T-helper 17 cell (primary cell): ENCODE measurements at regions not wholly inside any gene's neighbourhood (a gene's known extent, or its start where the extent isn't known, plus 50 kb on each side); places are given as distances from the start of the nearest gene placed in this dataset.

Experiments used
- ATAC-seq: fragments of 150-1000 bp; cut with Tn5 transposase; 2 replicates; pipeline ENCODE4 v1.10.0; 2021; ENCODE audit warnings: mild to moderate bottlenecking, moderate library complexity
- DNase-seq, 3 donors: peaks; one replicate each; pipeline versions ENCODE4 v3.0.0 to v3.0.0-alpha.2; 2020 to 2021
- H3K9me3 ChIP-seq: one replicate; pipeline ENCODE4 v1.7.0; 2013; ENCODE audit warnings: low read length, mild to moderate bottlenecking; ENCODE audit not compliant: control insufficient read depth, poor library complexity, severe bottlenecking
- H3K27ac Mint-ChIP-seq: one replicate; pipeline ENCODE4 v1.8.0; 2022; ENCODE audit warnings: mild to moderate bottlenecking, moderate library complexity, mixed read lengths
- H3K27me3 Mint-ChIP-seq: one replicate; pipeline ENCODE4 v1.8.0; 2022; ENCODE audit warnings: mixed read lengths
- H3K36me3 Mint-ChIP-seq: one replicate; pipeline ENCODE4 v1.8.0; 2022; ENCODE audit warnings: low read depth, mixed read lengths
- H3K4me1 Mint-ChIP-seq: one replicate; pipeline ENCODE4 v1.8.0; 2022; ENCODE audit warnings: mild to moderate bottlenecking, mixed read lengths
- H3K4me3 Mint-ChIP-seq: one replicate; pipeline ENCODE4 v1.8.0; 2022; ENCODE audit warnings: mild to moderate bottlenecking, moderate library complexity, mixed read lengths

GRCh38 chr14:54316652-54317051, 80.2 kb upstream of the CDKN3 start:
- H3K36me3 Mint-ChIP-seq = no peaks in the 10 kb centered on the region

GRCh38 chr14:54317391-54317790, 79.4 kb upstream of the CDKN3 start:
- no peaks in the 10 kb centered on the region for H3K4me1 Mint-ChIP-seq
- H3K36me3 Mint-ChIP-seq = no peaks in the 10 kb centered on the region

More at GRCh38 chr14:54316652-54317051, 80.2 kb upstream of the CDKN3 start:
- H3K27me3 Mint-ChIP-seq = peaks cover 63% of the 10 kb centered on the region
- DNase-seq (no peak), ATAC-seq (no peak)
- H3K9me3 ChIP-seq = no peaks in the 10 kb centered on the region
- no peak overlapping the region for H3K4me3 Mint-ChIP-seq
- no peak overlapping the region for H3K27ac Mint-ChIP-seq
- H3K4me1 Mint-ChIP-seq = no peaks in the 10 kb centered on the region

GRCh38 chr14:54322246-54322645, 74.6 kb upstream of the CDKN3 start:
- Mint-ChIP-seq H3K27me3 (peaks cover 58% of the 10 kb centered on the region), H3K36me3 (no peaks in the 10 kb centered on the region), H3K27ac (no peak overlapping the region), H3K4me1 (no peaks in the 10 kb centered on the region), H3K4me3 (no peak overlapping the region)
- no peak for ATAC-seq
- DNase-seq = no peak
- no peaks in the 10 kb centered on the region for H3K9me3 ChIP-seq

More at GRCh38 chr14:54317391-54317790, 79.4 kb upstream of the CDKN3 start:
- peaks cover 64% of the 10 kb centered on the region for H3K27me3 Mint-ChIP-seq
- no peak for DNase-seq
- H3K27ac Mint-ChIP-seq = no peak overlapping the region
- H3K9me3 ChIP-seq = no peaks in the 10 kb centered on the region
- no peak overlapping the region for H3K4me3 Mint-ChIP-seq
- ATAC-seq = no peak

GRCh38 chr14:54322701-54323337, 74.0 kb upstream of the CDKN3 start:
- Mint-ChIP-seq H3K4me1 (no peaks in the 10 kb centered on the region), H3K4me3 (no peak overlapping the region), H3K27me3 (peaks cover 64% of the 10 kb centered on the region), H3K27ac (no peak overlapping the region), H3K36me3 (no peaks in the 10 kb centered on the region)
- H3K9me3 ChIP-seq = no peaks in the 10 kb centered on the region
- ATAC-seq (no peak), DNase-seq (no peak)

- Mint-ChIP-seq H3K4me3 (no peak overlapping the region), H3K27ac (no peak overlapping the region), H3K4me1 (peaks cover 4% of the 10 kb centered on the region), H3K36me3 (no peaks in the 10 kb centered on the region), H3K27me3 (peaks cover 70% of the 10 kb centered on the region)
- ATAC-seq (no peak), DNase-seq (no peak)
- no peaks in the 10 kb centered on the region for H3K9me3 ChIP-seq
Observed at GRCh38 chr14:54325766-54326165, 71.0 kb upstream of the CDKN3 start.

GRCh38 chr14:54329082-54329695, 67.6 kb upstream of the CDKN3 start:
- Mint-ChIP-seq H3K27me3 (peaks cover 76% of the 10 kb centered on the region), H3K27ac (no peak overlapping the region), H3K4me1 (peaks cover 6% of the 10 kb centered on the region), H3K4me3 (no peak overlapping the region), H3K36me3 (no peaks in the 10 kb centered on the region)
- no peak for DNase-seq
- no peaks in the 10 kb centered on the region for H3K9me3 ChIP-seq
- ATAC-seq = no peak

GRCh38 chr14:54330876-54331275, 65.9 kb upstream of the CDKN3 start:
- H3K27me3 Mint-ChIP-seq = peaks cover 74% of the 10 kb centered on the region
- ATAC-seq (no peak), DNase-seq (no peak)
- H3K9me3 ChIP-seq = no peaks in the 10 kb centered on the region
- no peaks in the 10 kb centered on the region for H3K36me3 Mint-ChIP-seq
- H3K4me3 Mint-ChIP-seq = no peak overlapping the region
- peaks cover 6% of the 10 kb centered on the region for H3K4me1 Mint-ChIP-seq
- no peak overlapping the region for H3K27ac Mint-ChIP-seq

- Mint-ChIP-seq H3K4me3 (no peak overlapping the region), H3K36me3 (no peaks in the 10 kb centered on the region), H3K27ac (no peak overlapping the region), H3K4me1 (peaks cover 6% of the 10 kb centered on the region), H3K27me3 (peaks cover 74% of the 10 kb centered on the region)
- no peak for DNase-seq
- ATAC-seq = no peak
- H3K9me3 ChIP-seq = no peaks in the 10 kb centered on the region
Observed at GRCh38 chr14:54331516-54331915, 65.3 kb upstream of the CDKN3 start.

GRCh38 chr14:54332490-54332889, 64.3 kb upstream of the CDKN3 start:
- H3K4me1 Mint-ChIP-seq = peaks cover 6% of the 10 kb centered on the region
- no peaks in the 10 kb centered on the region for H3K9me3 ChIP-seq
- no peak for DNase-seq
- no peak overlapping the region for H3K27ac Mint-ChIP-seq
- peaks cover 68% of the 10 kb centered on the region for H3K27me3 Mint-ChIP-seq
- ATAC-seq = no peak
- no peaks in the 10 kb centered on the region for H3K36me3 Mint-ChIP-seq
- H3K4me3 Mint-ChIP-seq = no peak overlapping the region

- no peak overlapping the region for H3K27ac Mint-ChIP-seq
- H3K27me3 Mint-ChIP-seq = peaks cover 70% of the 10 kb centered on the region
- no peak overlapping the region for H3K4me3 Mint-ChIP-seq
- no peaks in the 10 kb centered on the region for H3K9me3 ChIP-seq
- ATAC-seq (no peak), DNase-seq (no peak)
- no peaks in the 10 kb centered on the region for H3K36me3 Mint-ChIP-seq
- H3K4me1 Mint-ChIP-seq = peaks cover 6% of the 10 kb centered on the region
Observed at GRCh38 chr14:54333511-54333910, 63.3 kb upstream of the CDKN3 start.

- no peaks in the 10 kb centered on the region for H3K9me3 ChIP-seq
- Mint-ChIP-seq H3K27ac (no peak overlapping the region), H3K4me1 (peaks cover 2% of the 10 kb centered on the region), H3K27me3 (peaks cover 56% of the 10 kb centered on the region), H3K4me3 (no peak overlapping the region), H3K36me3 (no peaks in the 10 kb centered on the region)
- ATAC-seq = no peak
- DNase-seq = no peak
Observed at GRCh38 chr14:54335569-54336155, 61.1 kb upstream of the CDKN3 start.

GRCh38 chr14:54337314-54337713, 59.5 kb upstream of the CDKN3 start:
- Mint-ChIP-seq H3K4me1 (no peaks in the 10 kb centered on the region), H3K27me3 (peaks cover 41% of the 10 kb centered on the region), H3K27ac (no peak overlapping the region), H3K36me3 (no peaks in the 10 kb centered on the region), H3K4me3 (no peak overlapping the region)
- no peak for DNase-seq
- no peaks in the 10 kb centered on the region for H3K9me3 ChIP-seq
- ATAC-seq = no peak

GRCh38 chr14:54338696-54339317, 58.0 kb upstream of the CDKN3 start:
- H3K9me3 ChIP-seq = no peaks in the 10 kb centered on the region
- H3K36me3 Mint-ChIP-seq = no peaks in the 10 kb centered on the region
- peaks cover 30% of the 10 kb centered on the region for H3K27me3 Mint-ChIP-seq
- H3K27ac Mint-ChIP-seq = no peak overlapping the region
- H3K4me3 Mint-ChIP-seq = no peak overlapping the region
- ATAC-seq (no peak), DNase-seq (no peak)
- H3K4me1 Mint-ChIP-seq = no peaks in the 10 kb centered on the region
